ENCODE measurements at regions not wholly inside any gene's neighbourhood (a gene's known extent, or its start where the extent isn't known, plus 50 kb on each side); places are given as distances from the start of the nearest gene placed in this dataset.

DNA sequence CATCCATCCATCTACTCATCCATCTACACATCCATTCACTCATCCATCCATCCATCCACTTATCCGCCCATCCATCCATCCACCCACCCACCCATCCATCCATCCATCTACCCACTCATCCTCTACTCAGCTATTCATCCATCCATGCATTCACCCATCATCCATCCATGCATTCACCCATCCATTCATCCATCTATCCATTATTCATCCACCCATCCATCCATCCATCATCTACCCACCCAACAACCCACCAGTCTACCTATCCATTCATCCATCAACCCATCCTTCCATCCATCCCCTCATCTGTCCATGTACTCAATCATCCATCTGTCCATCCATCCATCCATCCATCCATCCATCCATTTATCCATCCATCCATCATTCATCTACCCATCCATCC, 972.7 kb downstream of the BRD1 start:
- no peak for DNase-seq (ENCODE audit: low read depth)
- no peak overlapping the region for H3K4me3 ChIP-seq (ENCODE audit: low read depth, low read length)
- no peak for TF ChIP-seq CTCF (conservative IDR thresholded peaks at IDR 0.05; ENCODE audit: low read depth, low read length)

- no peak for TF ChIP-seq CTCF (conservative IDR thresholded peaks at IDR 0.05; ENCODE audit: low read depth, low read length)
- DNase-seq (ENCODE audit: low read depth): no peak
- no peak overlapping the region for H3K4me3 ChIP-seq (ENCODE audit: low read depth, low read length)
These were observed 973.9 kb downstream of the BRD1 start for GRCh38 chr22:48853627-48854240.

DNA sequence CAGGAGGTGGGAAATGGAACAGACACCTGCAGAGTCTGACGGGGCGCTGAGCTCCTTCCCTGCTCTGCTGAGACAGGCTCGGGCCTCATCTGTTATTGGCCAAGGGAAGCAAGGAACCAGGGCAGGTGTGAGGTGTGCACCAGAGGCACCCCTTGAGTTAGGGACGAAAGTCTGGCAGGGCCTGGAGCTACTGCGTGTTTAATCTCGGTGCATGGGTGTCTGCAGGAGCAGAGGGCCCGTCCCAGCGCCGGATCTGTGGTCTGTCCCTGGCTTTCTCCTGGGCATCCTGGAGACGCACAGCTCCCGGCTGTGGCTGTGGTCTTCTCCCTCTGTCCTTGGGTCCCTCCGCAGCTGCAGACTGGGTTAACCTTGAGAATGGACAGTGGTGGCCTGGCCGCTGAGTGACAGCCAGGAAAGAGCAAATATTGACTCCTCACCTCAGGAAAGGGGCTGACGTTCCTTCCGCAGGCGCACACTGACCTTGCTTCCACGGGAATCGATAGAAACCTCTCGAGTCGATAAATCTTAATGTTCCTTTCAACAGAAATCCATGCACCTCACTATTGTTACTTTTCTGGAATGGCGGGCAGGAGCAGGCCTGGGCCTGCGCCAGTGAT, 975.6 kb downstream of the BRD1 start:
- no peak for DNase-seq (ENCODE audit: low read depth)
- no peak overlapping the region for H3K4me3 ChIP-seq (ENCODE audit: low read depth, low read length)
- TF ChIP-seq CTCF (conservative IDR thresholded peaks at IDR 0.05; ENCODE audit: low read depth, low read length): no peak

DNA sequence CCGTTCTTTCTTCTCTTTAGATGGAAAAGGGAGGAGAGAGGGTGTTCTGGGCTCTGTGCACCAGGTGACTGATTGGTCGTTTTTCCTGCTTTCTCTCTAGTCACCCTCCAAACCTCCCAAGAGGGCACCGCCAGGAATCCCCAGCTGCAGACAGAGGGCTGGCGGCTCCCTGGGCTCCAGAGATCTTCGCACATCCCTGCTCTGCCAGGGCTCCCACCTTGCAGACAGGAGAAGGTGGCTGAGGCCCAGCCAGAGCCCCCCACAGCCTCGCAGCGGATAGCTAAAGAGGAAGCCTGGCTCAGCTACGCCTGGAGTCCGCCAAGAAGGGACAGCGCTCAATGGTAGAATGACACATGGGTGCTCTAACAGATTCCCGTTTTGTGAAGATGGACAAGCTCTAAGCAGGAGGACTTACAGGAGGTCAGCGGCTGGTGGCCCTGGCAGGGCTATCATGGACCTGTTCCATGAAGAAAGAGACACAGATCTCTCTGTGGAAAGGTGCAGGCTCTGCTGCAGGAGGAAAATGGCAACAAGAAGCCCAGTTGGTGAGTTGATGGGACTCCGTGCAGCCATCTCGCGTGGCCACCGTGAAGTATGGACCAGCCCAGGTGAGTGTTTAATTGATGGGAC, 976.9 kb downstream of the BRD1 start:
- no peak for TF ChIP-seq CTCF (conservative IDR thresholded peaks at IDR 0.05; ENCODE audit: low read depth, low read length)
- DNase-seq (ENCODE audit: low read depth): no peak
- no peak overlapping the region for H3K4me3 ChIP-seq (ENCODE audit: low read depth, low read length)

- no peak for TF ChIP-seq CTCF (conservative IDR thresholded peaks at IDR 0.05; ENCODE audit: low read depth, low read length)
- no peak for DNase-seq (ENCODE audit: low read depth)
These were observed 977.6 kb downstream of the BRD1 start for GRCh38 chr22:48849963-48850657.

GRCh38 chr22:48849219-48849912, 978.3 kb downstream of the BRD1 start:
- no peak overlapping the region for H3K4me3 ChIP-seq (ENCODE audit: low read depth, low read length)
- no peak for DNase-seq (ENCODE audit: low read depth)
- TF ChIP-seq CTCF (conservative IDR thresholded peaks at IDR 0.05; ENCODE audit: low read depth, low read length): no peak

More at GRCh38 chr22:48849963-48850657, 977.6 kb downstream of the BRD1 start:
- H3K4me3 ChIP-seq (ENCODE audit: low read depth, low read length): no peak overlapping the region
